ENCODE measurements at regions not wholly inside any gene's neighbourhood (a gene's known extent, or its start where the extent isn't known, plus 50 kb on each side); places are given as distances from the start of the nearest gene placed in this dataset.

DNA sequence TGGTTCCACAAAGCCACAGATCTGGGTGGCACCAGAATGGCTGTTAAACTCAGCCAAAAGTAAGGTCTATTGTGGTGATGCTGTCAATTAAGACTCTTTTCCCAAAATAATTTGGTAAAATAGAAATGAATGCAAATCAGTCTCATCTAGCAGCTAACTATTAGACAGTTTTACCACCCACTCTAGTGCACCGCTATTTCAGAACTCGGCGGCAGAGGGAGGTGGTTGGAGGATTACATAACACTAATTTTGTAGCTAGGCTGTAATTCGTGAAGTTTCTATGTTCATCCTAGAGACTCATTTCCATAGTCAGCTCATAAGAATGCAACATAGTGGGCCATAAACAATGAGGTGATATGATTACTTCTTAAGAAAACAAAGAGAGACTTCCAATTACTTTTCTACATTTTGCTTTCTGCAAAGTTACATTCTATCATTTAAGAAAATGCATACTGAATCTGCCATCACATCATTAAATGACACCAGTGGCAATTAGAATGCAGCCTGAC is 413.8 kb downstream of the FBXO15 start:
- no peak for TF ChIP-seq EZH2 (IDR thresholded peaks at IDR 0.05; ENCODE audit: borderline replicate concordance, low read depth, low read length, poor library complexity, severe bottlenecking)
- no peak for TF ChIP-seq CTCF (conservative IDR thresholded peaks at IDR 0.05; ENCODE audit: low read depth, low read length)
- H3K36me3 ChIP-seq (ENCODE audit: insufficient read depth, low read length, poor library complexity, severe bottlenecking) = no peaks in the 10 kb centered on the region
- no peaks in the 10 kb centered on the region for H3K4me1 ChIP-seq (ENCODE audit: insufficient read depth, low read length, poor library complexity, severe bottlenecking)
- H3K27me3 ChIP-seq (replicated peaks; ENCODE audit: insufficient read depth, low read depth, low read length, poor library complexity) = no peaks in the 10 kb centered on the region
- no peak overlapping the region for H3K4me3 ChIP-seq (ENCODE audit: low read depth, low read length, poor library complexity, severe bottlenecking)
- intact Hi-C loops (cut with micrococcal nuclease; ENCODE audit: unreplicated experiment) = no loop called here
- no TSS peak for BruUV-seq (replicated peaks)
- no peak overlapping the region for H3K27ac ChIP-seq (ENCODE audit: low read depth, low read length, poor library complexity, severe bottlenecking)
- ChIA-PET POLR2A (ENCODE audit: low non-redundant PET) (no interaction called here), CTCF (no interaction called here)
- no peaks in the 10 kb centered on the region for H3K9me3 ChIP-seq (ENCODE audit: low read depth, low read length, poor library complexity, severe bottlenecking)
- no peak for DNase-seq (ENCODE audit: low spot score)

GRCh38 chr18:73733376-73733775 is 414.3 kb downstream of the FBXO15 start:
- ChIA-PET POLR2A (ENCODE audit: low non-redundant PET) (no interaction called here), CTCF (no interaction called here)

DNA sequence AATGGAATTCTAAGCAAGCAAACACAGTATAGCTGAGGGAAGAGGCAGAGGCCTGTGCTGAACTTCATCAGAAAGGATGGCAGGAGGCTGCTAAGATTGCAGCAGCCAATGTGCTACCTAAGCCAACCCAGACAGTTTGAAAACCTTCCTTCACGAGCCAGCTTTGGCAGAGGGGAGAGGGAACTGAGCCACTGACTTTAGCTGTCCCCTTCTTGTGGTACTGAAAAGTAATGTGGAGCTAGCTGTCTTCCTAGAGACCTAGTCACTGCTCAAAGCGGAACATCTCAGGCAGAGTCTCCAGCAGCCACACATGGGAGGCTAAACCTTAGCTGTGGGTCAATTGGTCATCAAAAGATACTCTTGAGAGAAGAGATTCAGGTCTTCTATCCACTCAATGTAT is 419.0 kb downstream of the FBXO15 start:
- no peak for DNase-seq (ENCODE audit: low spot score)
- POLR2A ChIA-PET (ENCODE audit: low non-redundant PET) = no interaction called here
- no peak for TF ChIP-seq CTCF (conservative IDR thresholded peaks at IDR 0.05; ENCODE audit: low read depth, low read length)
- no peak for TF ChIP-seq EZH2 (IDR thresholded peaks at IDR 0.05; ENCODE audit: borderline replicate concordance, low read depth, low read length, poor library complexity, severe bottlenecking)
- Histone ChIP-seq H3K9me3 (ENCODE audit: low read depth, low read length, poor library complexity, severe bottlenecking) (no peaks in the 10 kb centered on the region), H3K27ac (ENCODE audit: low read depth, low read length, poor library complexity, severe bottlenecking) (no peak overlapping the region), H3K36me3 (ENCODE audit: insufficient read depth, low read length, poor library complexity, severe bottlenecking) (no peaks in the 10 kb centered on the region), H3K4me1 (ENCODE audit: insufficient read depth, low read length, poor library complexity, severe bottlenecking) (no peaks in the 10 kb centered on the region), H3K27me3 (replicated peaks; ENCODE audit: insufficient read depth, low read depth, low read length, poor library complexity) (no peaks in the 10 kb centered on the region), H3K4me3 (ENCODE audit: low read depth, low read length, poor library complexity, severe bottlenecking) (no peak overlapping the region)
- CTCF ChIA-PET = no interaction called here
- BruUV-seq (replicated peaks) = no TSS peak
- intact Hi-C loops (cut with micrococcal nuclease; ENCODE audit: unreplicated experiment) = no loop called here

More at GRCh38 chr18:73733376-73733775, 414.3 kb downstream of the FBXO15 start:
- DNase-seq (ENCODE audit: low spot score) = no peak
- Histone ChIP-seq H3K27ac (ENCODE audit: low read depth, low read length, poor library complexity, severe bottlenecking) (no peak overlapping the region), H3K36me3 (ENCODE audit: insufficient read depth, low read length, poor library complexity, severe bottlenecking) (no peaks in the 10 kb centered on the region), H3K27me3 (replicated peaks; ENCODE audit: insufficient read depth, low read depth, low read length, poor library complexity) (no peaks in the 10 kb centered on the region), H3K4me1 (ENCODE audit: insufficient read depth, low read length, poor library complexity, severe bottlenecking) (no peaks in the 10 kb centered on the region), H3K9me3 (ENCODE audit: low read depth, low read length, poor library complexity, severe bottlenecking) (no peaks in the 10 kb centered on the region), H3K4me3 (ENCODE audit: low read depth, low read length, poor library complexity, severe bottlenecking) (no peak overlapping the region)
- intact Hi-C loops (cut with micrococcal nuclease; ENCODE audit: unreplicated experiment) = no loop called here
- BruUV-seq (replicated peaks) = no TSS peak
- TF ChIP-seq CTCF (conservative IDR thresholded peaks at IDR 0.05; ENCODE audit: low read depth, low read length) (no peak), EZH2 (IDR thresholded peaks at IDR 0.05; ENCODE audit: borderline replicate concordance, low read depth, low read length, poor library complexity, severe bottlenecking) (no peak)

Data from A673 (cell line).